ENCODE measurements at regions not wholly inside any gene's neighbourhood (a gene's known extent, or its start where the extent isn't known, plus 50 kb on each side); places are given as distances from the start of the nearest gene placed in this dataset.

GRCh38 chr18:79616651-79617510, 62.7 kb upstream of the CTDP1 start:
- TF ChIP-seq CTCF (IDR thresholded peaks at IDR 0.05) (no peak), POLR2AphosphoS5 (IDR thresholded peaks at IDR 0.05) (no peak), POLR2A (IDR thresholded peaks at IDR 0.05) (no peak)

Data from breast epithelium (tissue), 3 donors.